HCT116 (cell line): ENCODE measurements at regions not wholly inside any gene's neighbourhood (a gene's known extent, or its start where the extent isn't known, plus 50 kb on each side); places are given as distances from the start of the nearest gene placed in this dataset.

Source experiments
- ATAC-seq: fragments of 200-7000 bp; cut with Tn5 transposase; 2 replicates; pipeline ENCODE4 v1.9.1; 2020; ENCODE audit warnings: mild to moderate bottlenecking, moderate library complexity
- BruUV-seq: library from RNA; stranded (reverse); fragments of 400-500 nt; replicated peaks from 2 replicates; lab custom pipeline; 2021; lab: Mats Ljungman, UMichigan
- CTCF ChIA-PET: fragments of 300-600 bp; sonication (Branson Sonifier 250); formaldehyde crosslinking; loops from one replicate; lab custom pipeline; 2021; ENCODE audit warnings: antibody characterized with exemption; lab: Charles Lee
- POLR2A ChIA-PET: fragments of 300-600, 350-600 bp; sonication (Branson Sonifier 250); formaldehyde crosslinking; loops from one replicate; lab custom pipeline; 2021; ENCODE audit warnings: antibody characterized with exemption; lab: Charles Lee
- RAD21 ChIA-PET, 2 experiments: fragments of 300-600 bp; sonication (Branson Sonifier 250); formaldehyde crosslinking; loops; one replicate each; lab custom pipeline; 2023; ENCODE audit warnings: low total read pairs in 2 of 2; ENCODE audit not compliant: uncharacterized antibody in 2 of 2, unreplicated experiment in 2 of 2, low non-redundant PET in 1 of 2; lab: Charles Lee
- DNase-seq: peaks from one replicate; pipeline ENCODE4 v3.0.0-alpha.2; 2010; ENCODE audit warnings: low read depth, low spot score
- H2AFZ ChIP-seq: fragments of 200-600 bp; shearing (Covaris generic), sonication (generic); 2 replicates; pipeline ENCODE4 v1.6.1; 2017; ENCODE audit warnings: low read depth, mixed run types, mixed read lengths, antibody characterized with exemption, low read length; ENCODE audit not compliant: poor library complexity, severe bottlenecking
- H3K27ac ChIP-seq: 2 replicates; pipeline ENCODE4 v1.5.1; 2012; ENCODE audit warnings: low read depth, low read length
- H3K27me3 ChIP-seq: fragments of 200-600 bp; sonication (generic); 2 replicates; pipeline ENCODE4 v1.6.1; 2016; ENCODE audit warnings: mixed run types, low read length, mixed read lengths; ENCODE audit not compliant: insufficient read depth
- H3K36me3 ChIP-seq, 2 experiments: fragments of 200-500 bp in 1 of 2; fragments of 200-600 bp in 1 of 2; sonication (Bioruptor generic) in 1 of 2; sonication (generic) in 1 of 2; 2 replicates each; pipeline versions ENCODE4 v1.5.1 to v1.6.1; 2014 to 2016; ENCODE audit warnings: low read length in 2 of 2, inconsistent platforms in 1 of 2, mixed read lengths in 1 of 2, mixed run types in 1 of 2; ENCODE audit not compliant: insufficient read depth in 2 of 2, control insufficient read depth in 1 of 2
- H3K4me1 ChIP-seq, 2 experiments: fragments of 200-600 bp in 1 of 2; sonication (generic) in 1 of 2; 2 replicates each; pipeline versions ENCODE4 v1.5.1 to v1.6.1; 2012 to 2017; ENCODE audit warnings: low read length in 2 of 2, inconsistent platforms in 1 of 2, mild to moderate bottlenecking in 1 of 2, mixed read lengths in 1 of 2, mixed run types in 1 of 2, moderate library complexity in 1 of 2; ENCODE audit not compliant: insufficient read depth in 2 of 2, control insufficient read depth in 1 of 2
- H3K4me2 ChIP-seq: fragments of 200-600 bp; sonication (generic); 2 replicates; pipeline ENCODE4 v1.6.1; 2017; ENCODE audit warnings: mixed run types, low read length, mixed read lengths
- H3K4me3 ChIP-seq, 2 experiments: fragments of 200-600 bp in 1 of 2; sonication (generic) in 1 of 2; replicated peaks in 1 of 2; 2 replicates each; pipeline ENCODE4 v1.5.1; 2011 to 2016; ENCODE audit warnings: low read length in 2 of 2, control low read depth in 1 of 2, low read depth in 1 of 2, mild to moderate bottlenecking in 1 of 2, mixed read lengths in 1 of 2, mixed run types in 1 of 2
- H3K79me2 ChIP-seq: fragments of 200-600 bp; sonication (generic); 2 replicates; pipeline ENCODE4 v1.6.1; 2017; ENCODE audit warnings: mild to moderate bottlenecking, mixed run types, low read length, moderate library complexity, mixed read lengths; ENCODE audit not compliant: insufficient read depth
- H3K9ac ChIP-seq: fragments of 200-600 bp; sonication (generic); 2 replicates; pipeline ENCODE4 v1.6.1; 2016; ENCODE audit warnings: low read length, mixed read lengths
- H3K9me2 ChIP-seq: fragments of 200-600 bp; sonication (generic), shearing (Covaris generic); 2 replicates; pipeline ENCODE4 v1.6.1; 2017; ENCODE audit warnings: mixed run types, mild to moderate bottlenecking, moderate library complexity; ENCODE audit not compliant: insufficient read depth
- H3K9me3 ChIP-seq, 2 experiments: fragments of 200-500 bp in 1 of 2; fragments of 200-600 bp in 1 of 2; sonication (Bioruptor generic) in 1 of 2; sonication (generic) in 1 of 2; 2 replicates each; pipeline ENCODE4 v1.6.1; 2014 to 2017; ENCODE audit warnings: low read length in 2 of 2, mixed read lengths in 2 of 2, inconsistent platforms in 1 of 2, low read depth in 1 of 2, mild to moderate bottlenecking in 1 of 2, mixed run types in 1 of 2, moderate library complexity in 1 of 2; ENCODE audit not compliant: control insufficient read depth in 1 of 2, insufficient read depth in 1 of 2
- H4K20me1 ChIP-seq: fragments of 200-600 bp; sonication (generic), shearing (Covaris generic); 2 replicates; pipeline ENCODE4 v1.6.1; 2017; ENCODE audit warnings: mixed run types, mild to moderate bottlenecking, moderate library complexity; ENCODE audit not compliant: insufficient read depth
- ATF3 ChIP-seq: IDR thresholded peaks from 2 replicates; pipeline ENCODE4 v1.6.1; 2012
- CEBPB ChIP-seq: IDR thresholded peaks from 2 replicates; pipeline ENCODE4 v1.6.1; 2012; ENCODE audit warnings: low read depth
- EGR1 ChIP-seq: IDR thresholded peaks from 2 replicates; pipeline ENCODE4 v1.6.1; 2012; ENCODE audit warnings: low read depth
- JUND ChIP-seq: IDR thresholded peaks from 2 replicates; pipeline ENCODE4 v1.6.1; 2012
- MAX ChIP-seq: IDR thresholded peaks from 2 replicates; pipeline ENCODE4 v1.6.1; 2012
- RAD21 ChIP-seq: IDR thresholded peaks from 2 replicates; pipeline ENCODE4 v1.6.1; 2012; ENCODE audit warnings: low read depth, mild to moderate bottlenecking
- SRF ChIP-seq: IDR thresholded peaks from 2 replicates; pipeline ENCODE4 v1.6.1; 2012; ENCODE audit warnings: low read depth
- ZBTB33 ChIP-seq: IDR thresholded peaks from 2 replicates; pipeline ENCODE4 v1.6.1; 2011; ENCODE audit warnings: mild to moderate bottlenecking, low read length, moderate library complexity; ENCODE audit not compliant: insufficient replicate concordance; ENCODE audit errors: extremely low read depth
- ZFX ChIP-seq: fragments of 450-650 bp; IDR thresholded peaks from 2 replicates; pipeline ENCODE4 v1.6.1; 2017
- ZNF274 ChIP-seq: fragments of 200-500 bp; sonication (Bioruptor generic); IDR thresholded peaks from 2 replicates; pipeline ENCODE4 v1.6.1; 2014; ENCODE audit warnings: mild to moderate bottlenecking, low read depth, low read length, inconsistent platforms
- intact Hi-C: fragments of 100-400 bp; cut with micrococcal nuclease; formaldehyde crosslinking; loops from 2 replicates; pipeline ENCODE4 v1.10.0; 2022

GRCh38 chr5:112473989-112474388 lies 54.9 kb upstream of the EPB41L4A start:
- Histone ChIP-seq H3K9me3 (no peaks in the 10 kb centered on the region), H3K27me3 (no peaks in the 10 kb centered on the region), H3K79me2 (no peaks in the 10 kb centered on the region), H3K36me3 (no peaks in the 10 kb centered on the region), H3K9ac (no peak overlapping the region), H3K9me2 (no peaks in the 10 kb centered on the region), H2AFZ (no peak overlapping the region), H3K27ac (no peak overlapping the region), H3K4me2 (no peak overlapping the region), H3K4me3 (no peak overlapping the region)
- RAD21 ChIA-PET = no interaction called here
- POLR2A ChIA-PET = no interaction called here
- no peak for ATAC-seq
- no peak for DNase-seq
- BruUV-seq = no TSS peak
- CTCF ChIA-PET = no interaction called here
- TF ChIP-seq ZNF274 (no peak), MAX (no peak), CEBPB (no peak), RAD21 (no peak), JUND (no peak), EGR1 (no peak), SRF (no peak), ZBTB33 (no peak), ZFX (no peak), ATF3 (no peak)
- TF ChIP-seq, all 23 proteins: peak for 0
- intact Hi-C loops = no loop called here
- Histone ChIP-seq H3K4me1 (peaks cover 3 to 5% of the 10 kb centered on the region in 2 experiments; a peak in 2 of 4 replicates), H4K20me1 (no peaks in the 10 kb centered on the region)
